GM12872 (cell line): ENCODE measurements at regions not wholly inside any gene's neighbourhood (a gene's known extent, or its start where the extent isn't known, plus 50 kb on each side); places are given as distances from the start of the nearest gene placed in this dataset.

Source experiments
- CTCF ChIP-seq: IDR thresholded peaks from 3 replicates; pipeline ENCODE4 v1.5.1; 2011; ENCODE audit warnings: low read depth, mild to moderate bottlenecking, low read length, moderate library complexity; ENCODE audit not compliant: insufficient read depth

GRCh38 chr21:16377120-16377658 is 647.4 kb downstream of the USP25 start:
- TF ChIP-seq CTCF, result no peak

GRCh38 chr21:16377857-16378256 is 648.1 kb downstream of the USP25 start:
- TF ChIP-seq CTCF, result no peak

- TF ChIP-seq CTCF, result no peak
Observed at GRCh38 chr21:16378525-16378924, 648.7 kb downstream of the USP25 start.

- TF ChIP-seq CTCF, result no peak
Observed at GRCh38 chr21:16388291-16388690, 658.5 kb downstream of the USP25 start.

DNA sequence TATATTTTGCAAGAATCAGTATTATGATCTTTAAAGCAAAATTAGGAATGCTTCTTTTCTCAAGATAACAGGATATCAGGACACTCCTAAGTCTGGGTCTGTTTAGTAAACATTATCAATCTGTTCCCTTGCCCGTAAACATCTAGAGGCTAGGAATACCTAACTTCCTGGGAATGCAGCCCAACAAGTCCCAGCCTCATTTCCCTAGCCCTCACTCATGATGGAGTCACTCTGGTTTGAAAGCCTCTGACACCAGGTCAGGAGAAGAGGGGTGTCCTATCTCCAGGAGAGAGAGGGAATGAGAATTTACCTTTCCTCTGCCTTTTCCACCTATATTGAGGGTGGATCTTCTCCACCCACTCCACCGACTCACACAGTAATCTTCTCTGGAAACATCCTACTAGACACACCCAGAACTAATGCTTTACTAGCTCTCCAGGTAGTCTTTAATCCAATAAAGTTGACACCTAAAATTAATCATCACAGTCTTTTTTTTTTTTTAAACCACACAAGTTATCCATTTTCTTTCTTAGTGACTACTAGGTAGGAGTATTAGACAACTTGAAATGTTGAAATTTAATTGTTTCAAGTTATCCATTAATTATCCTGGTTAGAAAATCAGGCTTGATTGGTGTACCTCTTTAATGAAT is 659.3 kb downstream of the USP25 start:
- no peak for TF ChIP-seq CTCF

DNA sequence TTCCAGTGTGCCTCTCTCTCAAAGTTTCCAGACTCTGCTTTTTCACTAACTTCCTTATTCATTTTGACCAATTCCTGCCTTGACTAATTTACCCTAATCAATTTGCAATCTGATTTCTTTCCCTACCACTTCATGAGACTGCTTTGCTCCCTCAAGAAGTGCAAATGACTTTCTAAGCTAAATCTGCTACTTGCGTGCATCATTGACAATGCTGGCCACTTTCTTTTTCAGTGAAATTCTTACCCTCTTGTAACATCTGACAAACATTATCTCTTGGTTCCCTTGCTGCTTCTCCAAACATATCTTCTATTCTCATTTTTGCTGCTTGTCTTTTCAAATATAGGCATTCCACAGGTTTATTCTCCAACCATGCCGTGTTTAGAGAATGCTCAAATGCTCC is 659.9 kb downstream of the USP25 start:
- no peak for TF ChIP-seq CTCF

DNA sequence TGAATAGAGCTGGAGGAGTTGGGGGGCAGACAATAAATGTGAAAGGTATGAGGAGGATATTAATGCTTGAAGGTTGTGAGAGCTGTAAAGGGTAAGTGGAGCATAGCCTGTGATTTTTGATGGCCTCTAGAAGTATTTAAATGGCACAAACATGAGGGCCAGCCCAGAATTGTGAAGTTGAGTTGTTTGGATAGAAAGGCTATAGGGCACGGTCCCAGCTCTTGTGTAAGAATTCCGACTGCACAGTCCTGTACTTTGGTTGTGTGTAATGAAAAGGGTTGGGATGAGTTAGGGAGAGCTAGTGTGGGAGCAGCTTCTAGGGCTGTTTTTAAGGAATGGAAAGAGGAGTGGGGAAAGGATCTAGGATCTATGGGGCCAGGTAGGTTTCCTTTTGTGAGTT is 665.5 kb downstream of the USP25 start:
- TF ChIP-seq CTCF, result no peak
